Neural crest cell (in vitro differentiated cells): ENCODE measurements at regions not wholly inside any gene's neighbourhood (a gene's known extent, or its start where the extent isn't known, plus 50 kb on each side); places are given as distances from the start of the nearest gene placed in this dataset.

ENCODE experiments used
- DNase-seq: peaks from one replicate; pipeline ENCODE4 v3.0.0; 2021; ENCODE audit warnings: low read depth, mixed read lengths, low spot score
- H3K27ac Mint-ChIP-seq: one replicate; pipeline ENCODE4 v1.8.0; 2021; ENCODE audit warnings: mild to moderate bottlenecking, mixed read lengths; ENCODE audit not compliant: unreplicated experiment
- H3K27me3 Mint-ChIP-seq: 2 replicates; pipeline ENCODE4 v1.8.0; 2021; ENCODE audit warnings: low read depth, mild to moderate bottlenecking, mixed read lengths
- H3K36me3 Mint-ChIP-seq: 2 replicates; pipeline ENCODE4 v1.8.0; 2021; ENCODE audit warnings: low read depth, mild to moderate bottlenecking, mixed read lengths
- H3K4me1 Mint-ChIP-seq: 2 replicates; pipeline ENCODE4 v1.8.0; 2021; ENCODE audit warnings: mixed read lengths
- H3K4me3 Mint-ChIP-seq: one replicate; pipeline ENCODE4 v1.8.0; 2021; ENCODE audit warnings: mild to moderate bottlenecking, mixed read lengths
- H3K9me3 Mint-ChIP-seq: 2 replicates; pipeline ENCODE4 v1.8.0; 2021; ENCODE audit warnings: mixed read lengths
- CTCF ChIP-seq: fragments of 200-600 bp; sonication (generic); conservative IDR thresholded peaks from 2 replicates; pipeline ENCODE4 v1.5.0; 2021; ENCODE audit warnings: antibody characterized with exemption, mild to moderate bottlenecking

- H3K4me3 Mint-ChIP-seq: no peak overlapping the region
- DNase-seq: no peak
- H3K27ac Mint-ChIP-seq: no peak overlapping the region
- H3K36me3 Mint-ChIP-seq: no peaks in the 10 kb centered on the region
- peaks cover 3% of the 10 kb centered on the region for H3K9me3 Mint-ChIP-seq
- TF ChIP-seq CTCF: no peak
- peaks cover 5% of the 10 kb centered on the region for H3K4me1 Mint-ChIP-seq
- peaks cover 14% of the 10 kb centered on the region for H3K27me3 Mint-ChIP-seq
Observed at GRCh38 chr1:11384170-11384554, 94.8 kb upstream of the DISP3 start.

GRCh38 chr1:11387829-11388228 lies 91.1 kb upstream of the DISP3 start:
- Mint-ChIP-seq H3K4me1 (peaks cover 5% of the 10 kb centered on the region), H3K36me3 (no peaks in the 10 kb centered on the region), H3K9me3 (no peaks in the 10 kb centered on the region), H3K4me3 (no peak overlapping the region), H3K27ac (peak overlapping the region; percentile 89), H3K27me3 (peaks cover 13% of the 10 kb centered on the region)
- no peak for DNase-seq
- TF ChIP-seq CTCF: no peak

GRCh38 chr1:11388617-11389016 lies 90.3 kb upstream of the DISP3 start:
- Mint-ChIP-seq H3K4me3 (no peak overlapping the region), H3K36me3 (no peaks in the 10 kb centered on the region), H3K9me3 (no peaks in the 10 kb centered on the region), H3K27me3 (peaks cover 13% of the 10 kb centered on the region), H3K4me1 (peaks cover 5% of the 10 kb centered on the region), H3K27ac (no peak overlapping the region)
- DNase-seq: no peak
- no peak for TF ChIP-seq CTCF

- Mint-ChIP-seq H3K4me3 (no peak overlapping the region), H3K27ac (no peak overlapping the region), H3K4me1 (peaks cover 8% of the 10 kb centered on the region), H3K36me3 (no peaks in the 10 kb centered on the region), H3K27me3 (peaks cover 13% of the 10 kb centered on the region), H3K9me3 (no peaks in the 10 kb centered on the region)
- no peak for DNase-seq
- no peak for TF ChIP-seq CTCF
Observed at GRCh38 chr1:11391327-11391726, 87.6 kb upstream of the DISP3 start.

GRCh38 chr1:11391886-11392285 lies 87.1 kb upstream of the DISP3 start:
- DNase-seq: no peak
- H3K4me1 Mint-ChIP-seq: peaks cover 8% of the 10 kb centered on the region
- TF ChIP-seq CTCF: no peak
- H3K4me3 Mint-ChIP-seq: no peak overlapping the region
- no peaks in the 10 kb centered on the region for H3K36me3 Mint-ChIP-seq
- no peaks in the 10 kb centered on the region for H3K9me3 Mint-ChIP-seq
- peaks cover 13% of the 10 kb centered on the region for H3K27me3 Mint-ChIP-seq
- H3K27ac Mint-ChIP-seq: no peak overlapping the region

- H3K27ac Mint-ChIP-seq: peak overlapping the region; percentile 46
- H3K36me3 Mint-ChIP-seq: no peaks in the 10 kb centered on the region
- DNase-seq: no peak
- TF ChIP-seq CTCF: no peak
- H3K4me1 Mint-ChIP-seq: peaks cover 7% of the 10 kb centered on the region
- H3K4me3 Mint-ChIP-seq: no peak overlapping the region
- peaks cover 5% of the 10 kb centered on the region for H3K27me3 Mint-ChIP-seq
- H3K9me3 Mint-ChIP-seq: no peaks in the 10 kb centered on the region
Observed at GRCh38 chr1:11394592-11395245, 84.2 kb upstream of the DISP3 start.
